ENCODE measurements at regions not wholly inside any gene's neighbourhood (a gene's known extent, or its start where the extent isn't known, plus 50 kb on each side); places are given as distances from the start of the nearest gene placed in this dataset.

DNA sequence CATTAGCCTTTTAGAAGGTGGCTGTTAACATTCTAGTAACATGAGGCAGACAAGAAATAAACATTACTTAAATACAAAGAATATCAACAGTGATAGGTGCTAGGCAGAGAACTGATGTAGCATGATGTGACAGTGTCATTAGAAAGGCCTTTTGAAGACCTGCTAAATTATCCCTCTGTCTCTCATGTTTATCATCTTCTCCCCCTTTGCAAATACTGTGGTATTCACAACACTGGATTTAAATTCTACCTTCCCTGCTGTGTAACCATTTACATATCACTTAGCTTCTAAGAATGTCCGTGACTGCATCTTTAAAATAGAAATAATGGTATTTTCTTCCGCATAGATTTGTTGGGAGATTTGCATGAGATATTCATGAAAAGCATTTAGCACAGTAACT is 74.4 kb upstream of the CLEC14A start:
- Histone ChIP-seq H3K9me3 (ENCODE audit: low read length) (no peaks in the 10 kb centered on the region), H3K27ac (ENCODE audit: low read depth, low read length, poor library complexity, severe bottlenecking) (no peak overlapping the region), H2AFZ (ENCODE audit: low read length) (no peak overlapping the region; the same call in 1 of the 2 replicates), H3K4me2 (ENCODE audit: low read length) (no peak overlapping the region), H3K4me1 (ENCODE audit: insufficient read depth, low read length, poor library complexity, severe bottlenecking) (no peaks in the 10 kb centered on the region), H3K36me3 (ENCODE audit: insufficient read depth, low read length) (no peaks in the 10 kb centered on the region), H3K4me3 (ENCODE audit: low read depth, low read length, poor library complexity, severe bottlenecking) (no peak overlapping the region), H4K20me1 (ENCODE audit: insufficient read depth, low read length) (no peaks in the 10 kb centered on the region), H3K79me2 (ENCODE audit: insufficient read depth, low read depth, low read length) (no peaks in the 10 kb centered on the region), H3K9me2 (ENCODE audit: insufficient read depth, low read length) (no peaks in the 10 kb centered on the region)
- POLR2A ChIA-PET = interaction anchor here (1.2 kb wide), 1 partner anchor 9 kb away, joined by 3 read pairs; no protein-coding TSS in a partner anchor
- BruUV-seq (replicated peaks) = no TSS peak
- no peak for TF ChIP-seq EZH2phosphoT487 (IDR thresholded peaks at IDR 0.05; ENCODE audit: borderline replicate concordance, low read depth, low read length)
- TF ChIP-seq, protein P1, sequence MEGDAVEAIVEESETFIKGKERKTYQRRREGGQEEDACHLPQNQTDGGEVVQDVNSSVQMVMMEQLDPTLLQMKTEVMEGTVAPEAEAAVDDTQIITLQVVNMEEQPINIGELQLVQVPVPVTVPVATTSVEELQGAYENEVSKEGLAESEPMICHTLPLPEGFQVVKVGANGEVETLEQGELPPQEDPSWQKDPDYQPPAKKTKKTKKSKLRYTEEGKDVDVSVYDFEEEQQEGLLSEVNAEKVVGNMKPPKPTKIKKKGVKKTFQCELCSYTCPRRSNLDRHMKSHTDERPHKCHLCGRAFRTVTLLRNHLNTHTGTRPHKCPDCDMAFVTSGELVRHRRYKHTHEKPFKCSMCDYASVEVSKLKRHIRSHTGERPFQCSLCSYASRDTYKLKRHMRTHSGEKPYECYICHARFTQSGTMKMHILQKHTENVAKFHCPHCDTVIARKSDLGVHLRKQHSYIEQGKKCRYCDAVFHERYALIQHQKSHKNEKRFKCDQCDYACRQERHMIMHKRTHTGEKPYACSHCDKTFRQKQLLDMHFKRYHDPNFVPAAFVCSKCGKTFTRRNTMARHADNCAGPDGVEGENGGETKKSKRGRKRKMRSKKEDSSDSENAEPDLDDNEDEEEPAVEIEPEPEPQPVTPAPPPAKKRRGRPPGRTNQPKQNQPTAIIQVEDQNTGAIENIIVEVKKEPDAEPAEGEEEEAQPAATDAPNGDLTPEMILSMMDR (conservative IDR thresholded peaks at IDR 0.05; ENCODE audit: low read length) = no peak
- CTCF ChIA-PET (ENCODE audit: unreplicated experiment) = no interaction called here
- no peak for DNase-seq (ENCODE audit: low spot score)
- intact Hi-C loops (cut with micrococcal nuclease; ENCODE audit: unreplicated experiment) = no loop called here

DNA sequence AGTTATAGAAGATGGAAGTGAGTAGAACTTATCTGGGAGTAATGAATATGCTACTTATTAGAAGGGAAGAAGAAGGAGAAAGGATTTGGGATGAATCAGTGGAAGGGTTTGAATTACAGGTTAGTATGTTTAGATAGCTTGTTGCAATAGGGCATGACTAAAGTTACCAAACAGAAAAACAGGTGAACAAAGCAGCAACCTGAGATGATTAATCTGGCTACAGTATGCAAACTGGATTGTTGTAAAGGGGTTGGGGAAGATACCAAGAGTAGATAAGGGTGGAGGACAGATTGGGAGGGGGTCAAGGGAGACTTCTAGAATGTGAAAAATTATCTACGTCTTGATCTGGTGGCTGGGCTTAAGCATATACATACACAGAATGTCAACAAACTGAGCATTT is 73.4 kb upstream of the CLEC14A start:
- no peaks in the 10 kb centered on the region for H3K36me3 ChIP-seq (ENCODE audit: insufficient read depth, low read length)
- no peak overlapping the region for H3K4me2 ChIP-seq (ENCODE audit: low read length)
- intact Hi-C loops (cut with micrococcal nuclease; ENCODE audit: unreplicated experiment) = no loop called here
- H3K9me3 ChIP-seq (ENCODE audit: low read length) = no peaks in the 10 kb centered on the region
- H4K20me1 ChIP-seq (ENCODE audit: insufficient read depth, low read length) = no peaks in the 10 kb centered on the region
- BruUV-seq (replicated peaks) = no TSS peak
- ChIA-PET POLR2A (interaction anchor here (1.2 kb wide), 1 partner anchor 10 kb away, joined by 3 read pairs; no protein-coding TSS in a partner anchor), CTCF (ENCODE audit: unreplicated experiment) (no interaction called here)
- no peak overlapping the region for H3K4me3 ChIP-seq (ENCODE audit: low read depth, low read length, poor library complexity, severe bottlenecking)
- no peak for DNase-seq (ENCODE audit: low spot score)
- no peaks in the 10 kb centered on the region for H3K79me2 ChIP-seq (ENCODE audit: insufficient read depth, low read depth, low read length)
- H3K27ac ChIP-seq (ENCODE audit: low read depth, low read length, poor library complexity, severe bottlenecking) = no peak overlapping the region
- no peak for TF ChIP-seq EZH2phosphoT487 (IDR thresholded peaks at IDR 0.05; ENCODE audit: borderline replicate concordance, low read depth, low read length)
- TF ChIP-seq, protein P1 (conservative IDR thresholded peaks at IDR 0.05; ENCODE audit: low read length) = no peak
- H3K4me1 ChIP-seq (ENCODE audit: insufficient read depth, low read length, poor library complexity, severe bottlenecking) = no peaks in the 10 kb centered on the region
- H2AFZ ChIP-seq (ENCODE audit: low read length) = no peak overlapping the region
- no peaks in the 10 kb centered on the region for H3K9me2 ChIP-seq (ENCODE audit: insufficient read depth, low read length)

DNA sequence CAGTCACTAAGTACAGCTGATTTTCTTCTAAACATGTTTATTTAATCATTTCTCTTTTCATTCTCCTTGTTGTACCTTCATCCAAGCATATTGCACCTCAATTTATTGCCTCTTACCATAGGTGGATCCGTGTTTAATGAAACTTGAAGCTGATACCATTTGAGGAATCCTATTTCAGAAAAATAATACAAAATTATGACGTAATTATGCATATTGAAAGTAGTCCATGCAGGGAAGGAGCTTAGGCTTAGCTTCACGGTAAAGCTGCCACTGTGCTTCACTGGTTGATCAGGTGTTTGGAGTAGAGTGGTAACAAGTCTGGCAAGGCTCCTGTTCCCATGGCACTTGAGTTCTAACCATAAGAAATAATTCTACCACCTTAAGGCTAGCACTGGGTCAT is 61.0 kb upstream of the CLEC14A start:
- H3K9me2 ChIP-seq (ENCODE audit: insufficient read depth, low read length) = no peaks in the 10 kb centered on the region
- CTCF ChIA-PET (ENCODE audit: unreplicated experiment) = no interaction called here
- H3K4me3 ChIP-seq (ENCODE audit: low read depth, low read length, poor library complexity, severe bottlenecking) = no peak overlapping the region
- H3K36me3 ChIP-seq (ENCODE audit: insufficient read depth, low read length) = no peaks in the 10 kb centered on the region
- H3K79me2 ChIP-seq (ENCODE audit: insufficient read depth, low read depth, low read length) = no peaks in the 10 kb centered on the region
- DNase-seq (ENCODE audit: low spot score) = no peak
- H2AFZ ChIP-seq (ENCODE audit: low read length) = no peak overlapping the region
- no peaks in the 10 kb centered on the region for H4K20me1 ChIP-seq (ENCODE audit: insufficient read depth, low read length)
- H3K9me3 ChIP-seq (ENCODE audit: low read length) = no peaks in the 10 kb centered on the region
- no peak overlapping the region for H3K27ac ChIP-seq (ENCODE audit: low read depth, low read length, poor library complexity, severe bottlenecking)
- no peaks in the 10 kb centered on the region for H3K4me1 ChIP-seq (ENCODE audit: insufficient read depth, low read length, poor library complexity, severe bottlenecking)
- intact Hi-C loops (cut with micrococcal nuclease; ENCODE audit: unreplicated experiment) = no loop called here
- POLR2A ChIA-PET = interaction anchor here (0.6 kb wide), 1 partner anchor 1064 kb away, joined by 5 read pairs; no protein-coding TSS in a partner anchor
- no peak overlapping the region for H3K4me2 ChIP-seq (ENCODE audit: low read length)
- BruUV-seq (replicated peaks) = no TSS peak
- TF ChIP-seq, protein P1 (conservative IDR thresholded peaks at IDR 0.05; ENCODE audit: low read length) = no peak
- no peak for TF ChIP-seq EZH2phosphoT487 (IDR thresholded peaks at IDR 0.05; ENCODE audit: borderline replicate concordance, low read depth, low read length)

Data from OCI-LY7 (cell line).